A673 (cell line): ENCODE measurements at regions not wholly inside any gene's neighbourhood (a gene's known extent, or its start where the extent isn't known, plus 50 kb on each side); places are given as distances from the start of the nearest gene placed in this dataset.

Experiments
- BruUV-seq: library from RNA; stranded (reverse); fragments of 400-500 nt; replicated peaks from 2 replicates; lab custom pipeline; 2021; lab: Mats Ljungman, UMichigan
- CTCF ChIA-PET: fragments of 300-600 bp; sonication (Branson Sonifier 250); formaldehyde crosslinking; loops from one replicate; lab custom pipeline; 2022; ENCODE audit warnings: antibody characterized with exemption; lab: Charles Lee
- POLR2A ChIA-PET: fragments of 300-600 bp; sonication (Branson Sonifier 250); formaldehyde crosslinking; loops from one replicate; lab custom pipeline; 2022; ENCODE audit warnings: antibody characterized with exemption; ENCODE audit not compliant: low non-redundant PET; lab: Charles Lee
- DNase-seq: peaks from one replicate; pipeline ENCODE4 v3.0.0-alpha.2; 2015; ENCODE audit warnings: low spot score
- H3K27ac ChIP-seq: fragments of 200-600 bp; sonication (generic); 2 replicates; pipeline ENCODE4 v1.5.1; 2016; ENCODE audit warnings: mixed run types, low read depth, mild to moderate bottlenecking, mixed read lengths, antibody characterized with exemption, low read length; ENCODE audit not compliant: poor library complexity, severe bottlenecking
- H3K27me3 ChIP-seq: fragments of 200-600 bp; sonication (generic); replicated peaks from 2 replicates; pipeline ENCODE4 v1.6.1; 2017; ENCODE audit warnings: mixed run types, low read depth, mild to moderate bottlenecking, mixed read lengths, antibody characterized with exemption, low read length; ENCODE audit not compliant: insufficient read depth, poor library complexity
- H3K36me3 ChIP-seq: fragments of 200-600 bp; sonication (generic); 2 replicates; pipeline ENCODE4 v1.6.1; 2016; ENCODE audit warnings: mixed run types, mild to moderate bottlenecking, mixed read lengths, antibody characterized with exemption, low read length; ENCODE audit not compliant: insufficient read depth, poor library complexity, severe bottlenecking
- H3K4me1 ChIP-seq: fragments of 200-600 bp; sonication (generic); 2 replicates; pipeline ENCODE4 v1.6.1; 2017; ENCODE audit warnings: mixed run types, mild to moderate bottlenecking, mixed read lengths, antibody characterized with exemption, low read length; ENCODE audit not compliant: insufficient read depth, poor library complexity, severe bottlenecking
- H3K4me3 ChIP-seq: fragments of 200-600 bp; sonication (generic); 2 replicates; pipeline ENCODE4 v1.5.1; 2016; ENCODE audit warnings: low read depth, mixed run types, mild to moderate bottlenecking, mixed read lengths, low read length; ENCODE audit not compliant: poor library complexity, severe bottlenecking
- H3K9me3 ChIP-seq: fragments of 200-600 bp; sonication (generic); 2 replicates; pipeline ENCODE4 v1.6.1; 2016; ENCODE audit warnings: mixed run types, low read depth, mild to moderate bottlenecking, mixed read lengths, antibody characterized with exemption, low read length; ENCODE audit not compliant: poor library complexity, severe bottlenecking
- CTCF ChIP-seq: fragments of 300-800, 200-600 bp; sonication (generic); conservative IDR thresholded peaks from 2 replicates; pipeline ENCODE4 v1.5.1; 2017; ENCODE audit warnings: low read depth, mild to moderate bottlenecking, antibody characterized with exemption, low read length, moderate library complexity, mixed read lengths
- EZH2 ChIP-seq: fragments of 200-600 bp; sonication (generic); IDR thresholded peaks from 2 replicates; pipeline ENCODE4 v1.6.1; 2017; ENCODE audit warnings: borderline replicate concordance, low read depth, mild to moderate bottlenecking, mixed read lengths, antibody characterized with exemption, low read length; ENCODE audit not compliant: poor library complexity, severe bottlenecking
- intact Hi-C: fragments of 100-400 bp; cut with micrococcal nuclease; formaldehyde crosslinking; loops from one replicate; pipeline ENCODE4 v1.10.0; 2022; ENCODE audit not compliant: unreplicated experiment

GRCh38 chr20:62557999-62558408, 82.2 kb upstream of the GATA5 start:
- H3K27ac ChIP-seq, result no peak overlapping the region
- H3K9me3 ChIP-seq, result no peaks in the 10 kb centered on the region
- no peak for TF ChIP-seq EZH2
- TF ChIP-seq CTCF, result no peak
- H3K27me3 ChIP-seq, result peaks cover 75% of the 10 kb centered on the region
- intact Hi-C loops, result no loop called here
- no peaks in the 10 kb centered on the region for H3K36me3 ChIP-seq
- CTCF ChIA-PET, result no interaction called here
- POLR2A ChIA-PET, result no interaction called here
- H3K4me1 ChIP-seq, result no peaks in the 10 kb centered on the region
- H3K4me3 ChIP-seq, result no peak overlapping the region
- no TSS peak for BruUV-seq
- no peak for DNase-seq

GRCh38 chr20:62558779-62559178, 83.0 kb upstream of the GATA5 start:
- H3K4me1 ChIP-seq, result no peaks in the 10 kb centered on the region
- no peak overlapping the region for H3K4me3 ChIP-seq
- peaks cover 67% of the 10 kb centered on the region for H3K27me3 ChIP-seq
- no peaks in the 10 kb centered on the region for H3K9me3 ChIP-seq
- DNase-seq, result no peak
- H3K36me3 ChIP-seq, result no peaks in the 10 kb centered on the region
- no peak for TF ChIP-seq EZH2
- no peak for TF ChIP-seq CTCF
- CTCF ChIA-PET, result no interaction called here
- BruUV-seq, result no TSS peak
- no peak overlapping the region for H3K27ac ChIP-seq
- intact Hi-C loops, result no loop called here
- POLR2A ChIA-PET, result interaction anchor here (0.6 kb wide), 1 partner anchor 28 kb away, joined by 3 read pairs; no protein-coding TSS in a partner anchor

GRCh38 chr20:62560162-62560561, 82.1 kb upstream of the SLCO4A1 start:
- intact Hi-C loops, result no loop called here
- DNase-seq, result no peak
- POLR2A ChIA-PET, result no interaction called here

More at GRCh38 chr20:62560162-62560561, 82.1 kb upstream of the SLCO4A1 start:
- TF ChIP-seq CTCF (no peak), EZH2 (no peak)
- CTCF ChIA-PET, result no interaction called here
- Histone ChIP-seq H3K4me3 (no peak overlapping the region), H3K27me3 (peaks cover 53% of the 10 kb centered on the region), H3K36me3 (no peaks in the 10 kb centered on the region), H3K4me1 (no peaks in the 10 kb centered on the region), H3K27ac (no peak overlapping the region), H3K9me3 (no peaks in the 10 kb centered on the region)
- no TSS peak for BruUV-seq
